UCSD-AML1 (cell line): ENCODE measurements at regions not wholly inside any gene's neighbourhood (a gene's known extent, or its start where the extent isn't known, plus 50 kb on each side); places are given as distances from the start of the nearest gene placed in this dataset.
"Not testable (repeated sequence)": the region's sequence is repeated elsewhere in the genome, so short reads cannot be mapped to it uniquely, and the experiment has no call there.

Experiments used
- DNase-seq: peaks from one replicate; lab custom pipeline; 2025; ENCODE audit not compliant: unreplicated experiment; lab: John Stamatoyannopoulos, UW

GRCh38 chr9:134545543-134546245, 95.9 kb upstream of the COL5A1 start:
- DNase-seq = no peak

GRCh38 chr9:134546246-134546731, 95.3 kb upstream of the COL5A1 start:
- no peak for DNase-seq

- no peak for DNase-seq
Observed at GRCh38 chr9:134546746-134547145, 94.9 kb upstream of the COL5A1 start.

GRCh38 chr9:134547161-134548100, 94.2 kb upstream of the COL5A1 start:
- no peak for DNase-seq

GRCh38 chr9:134548185-134548584, 93.4 kb upstream of the COL5A1 start:
- DNase-seq = no peak

- DNase-seq = no peak
Observed at GRCh38 chr9:134548618-134549017, 93.0 kb upstream of the COL5A1 start.

- no peak for DNase-seq
Observed at GRCh38 chr9:134549336-134549735, 92.3 kb upstream of the COL5A1 start.

GRCh38 chr9:134550081-134550480, 91.5 kb upstream of the COL5A1 start:
- DNase-seq = not testable (repeated sequence)

- DNase-seq = no peak
Observed at GRCh38 chr9:134550584-134550983, 91.0 kb upstream of the COL5A1 start.

GRCh38 chr9:134551176-134551575, 90.4 kb upstream of the COL5A1 start:
- no peak for DNase-seq

GRCh38 chr9:134551644-134552348, 89.8 kb upstream of the COL5A1 start:
- DNase-seq = peak; percentile 89

GRCh38 chr9:134552349-134552990, 89.1 kb upstream of the COL5A1 start:
- DNase-seq = no peak

GRCh38 chr9:134553061-134553891, 88.3 kb upstream of the COL5A1 start:
- DNase-seq = no peak

GRCh38 chr9:134553996-134554372, 87.6 kb upstream of the COL5A1 start:
- DNase-seq = no peak

GRCh38 chr9:134554373-134555093, 87.1 kb upstream of the COL5A1 start:
- DNase-seq = no peak

- DNase-seq = no peak
Observed at GRCh38 chr9:134555094-134555650, 86.4 kb upstream of the COL5A1 start.

- no peak for DNase-seq
Observed at GRCh38 chr9:134556531-134557068, 85.0 kb upstream of the COL5A1 start.

GRCh38 chr9:134557331-134557730, 84.3 kb upstream of the COL5A1 start:
- DNase-seq = no peak
